T-helper 2 cell treated with Interferon-gamma antibody and Interleukin-4, amounts not matched to agents 5 μg/mL and 100 μg/mL, for 36 hours (primary cell): ENCODE measurements at regions not wholly inside any gene's neighbourhood (a gene's known extent, or its start where the extent isn't known, plus 50 kb on each side); places are given as distances from the start of the nearest gene placed in this dataset.
"Not testable (repeated sequence)": the region's sequence is repeated elsewhere in the genome, so short reads cannot be mapped to it uniquely, and the experiment has no call there.

Experiments
- DNase-seq: peaks from one replicate; pipeline ENCODE4 v3.0.0; 2021; ENCODE audit warnings: low spot score
- H3K27ac Mint-ChIP-seq: one replicate; pipeline ENCODE4 v1.8.0; 2021; ENCODE audit warnings: mild to moderate bottlenecking, mixed read lengths
- H3K27me3 Mint-ChIP-seq: one replicate; pipeline ENCODE4 v1.8.0; 2021; ENCODE audit warnings: low read depth, mixed read lengths
- H3K36me3 Mint-ChIP-seq: one replicate; pipeline ENCODE4 v1.8.0; 2021; ENCODE audit warnings: low read depth, mixed read lengths
- H3K4me1 Mint-ChIP-seq: one replicate; pipeline ENCODE4 v1.8.0; 2021; ENCODE audit warnings: low read depth, mixed read lengths
- H3K4me3 Mint-ChIP-seq: one replicate; pipeline ENCODE4 v1.8.0; 2022; ENCODE audit warnings: mild to moderate bottlenecking, moderate library complexity, mixed read lengths
- H3K9me3 Mint-ChIP-seq: one replicate; pipeline ENCODE4 v1.8.0; 2021; ENCODE audit warnings: mixed read lengths

- not testable (repeated sequence) for H3K9me3 Mint-ChIP-seq, H3K4me3 Mint-ChIP-seq, H3K27me3 Mint-ChIP-seq, DNase-seq, H3K27ac Mint-ChIP-seq, H3K4me1 Mint-ChIP-seq, H3K36me3 Mint-ChIP-seq
Observed at GRCh38 chr5:152102908-152103307, 178.3 kb upstream of the GLRA1 start.

- no peak for DNase-seq
- no peak overlapping the region for H3K4me3 Mint-ChIP-seq
Observed at GRCh38 chr5:152102057-152102456, 177.4 kb upstream of the GLRA1 start.

GRCh38 chr5:152100462-152100861, 175.8 kb upstream of the GLRA1 start:
- Mint-ChIP-seq H3K9me3 (no peaks in the 10 kb centered on the region), H3K4me3 (no peak overlapping the region), H3K4me1 (no peaks in the 10 kb centered on the region), H3K27me3 (no peaks in the 10 kb centered on the region), H3K36me3 (no peaks in the 10 kb centered on the region), H3K27ac (no peak overlapping the region)
- no peak for DNase-seq

More at GRCh38 chr5:152102057-152102456, 177.4 kb upstream of the GLRA1 start:
- no peaks in the 10 kb centered on the region for H3K27me3 Mint-ChIP-seq
- H3K27ac Mint-ChIP-seq: no peak overlapping the region
- no peaks in the 10 kb centered on the region for H3K4me1 Mint-ChIP-seq
- H3K36me3 Mint-ChIP-seq: no peaks in the 10 kb centered on the region
- no peaks in the 10 kb centered on the region for H3K9me3 Mint-ChIP-seq

GRCh38 chr5:152097128-152097527, 172.5 kb upstream of the GLRA1 start:
- Mint-ChIP-seq H3K9me3 (no peaks in the 10 kb centered on the region), H3K36me3 (no peaks in the 10 kb centered on the region), H3K27me3 (no peaks in the 10 kb centered on the region), H3K27ac (no peak overlapping the region), H3K4me1 (no peaks in the 10 kb centered on the region), H3K4me3 (no peak overlapping the region)
- DNase-seq: no peak

- H3K27ac Mint-ChIP-seq: no peak overlapping the region
- no peaks in the 10 kb centered on the region for H3K4me1 Mint-ChIP-seq
- no peaks in the 10 kb centered on the region for H3K9me3 Mint-ChIP-seq
- DNase-seq: no peak
- no peaks in the 10 kb centered on the region for H3K36me3 Mint-ChIP-seq
- H3K4me3 Mint-ChIP-seq: no peak overlapping the region
- no peaks in the 10 kb centered on the region for H3K27me3 Mint-ChIP-seq
Observed at GRCh38 chr5:152094716-152095115, 170.1 kb upstream of the GLRA1 start.

GRCh38 chr5:152094060-152094459, 169.4 kb upstream of the GLRA1 start:
- no peaks in the 10 kb centered on the region for H3K9me3 Mint-ChIP-seq
- H3K27ac Mint-ChIP-seq: no peak overlapping the region

GRCh38 chr5:152092580-152092979, 167.9 kb upstream of the GLRA1 start:
- Mint-ChIP-seq H3K27me3 (no peaks in the 10 kb centered on the region), H3K4me3 (no peak overlapping the region), H3K36me3 (no peaks in the 10 kb centered on the region), H3K27ac (no peak overlapping the region), H3K9me3 (no peaks in the 10 kb centered on the region), H3K4me1 (no peaks in the 10 kb centered on the region)
- DNase-seq: no peak

More at GRCh38 chr5:152094060-152094459, 169.4 kb upstream of the GLRA1 start:
- H3K36me3 Mint-ChIP-seq: no peaks in the 10 kb centered on the region
- no peaks in the 10 kb centered on the region for H3K4me1 Mint-ChIP-seq
- no peak for DNase-seq
- no peaks in the 10 kb centered on the region for H3K27me3 Mint-ChIP-seq
- no peak overlapping the region for H3K4me3 Mint-ChIP-seq

GRCh38 chr5:152089644-152090043, 165.0 kb upstream of the GLRA1 start:
- no peak overlapping the region for H3K4me3 Mint-ChIP-seq
- no peaks in the 10 kb centered on the region for H3K36me3 Mint-ChIP-seq
- no peak for DNase-seq
- no peaks in the 10 kb centered on the region for H3K27me3 Mint-ChIP-seq
- no peaks in the 10 kb centered on the region for H3K4me1 Mint-ChIP-seq
- no peak overlapping the region for H3K27ac Mint-ChIP-seq
- H3K9me3 Mint-ChIP-seq: no peaks in the 10 kb centered on the region

- Mint-ChIP-seq H3K36me3 (no peaks in the 10 kb centered on the region), H3K9me3 (no peaks in the 10 kb centered on the region), H3K4me3 (no peak overlapping the region), H3K27me3 (no peaks in the 10 kb centered on the region), H3K27ac (no peak overlapping the region), H3K4me1 (no peaks in the 10 kb centered on the region)
- no peak for DNase-seq
Observed at GRCh38 chr5:152086668-152087067, 162.0 kb upstream of the GLRA1 start.

GRCh38 chr5:152084476-152084875, 159.8 kb upstream of the GLRA1 start:
- Mint-ChIP-seq H3K27ac (no peak overlapping the region), H3K9me3 (no peaks in the 10 kb centered on the region), H3K4me1 (no peaks in the 10 kb centered on the region), H3K27me3 (no peaks in the 10 kb centered on the region), H3K4me3 (no peak overlapping the region), H3K36me3 (no peaks in the 10 kb centered on the region)
- DNase-seq: no peak

- Mint-ChIP-seq H3K4me3 (no peak overlapping the region), H3K4me1 (no peaks in the 10 kb centered on the region), H3K27me3 (no peaks in the 10 kb centered on the region), H3K9me3 (no peaks in the 10 kb centered on the region), H3K27ac (no peak overlapping the region), H3K36me3 (no peaks in the 10 kb centered on the region)
- DNase-seq: no peak
Observed at GRCh38 chr5:152083231-152083630, 158.6 kb upstream of the GLRA1 start.

GRCh38 chr5:152072091-152072490, 147.4 kb upstream of the GLRA1 start:
- no peak overlapping the region for H3K4me3 Mint-ChIP-seq
- H3K27me3 Mint-ChIP-seq: no peaks in the 10 kb centered on the region
- no peaks in the 10 kb centered on the region for H3K36me3 Mint-ChIP-seq

GRCh38 chr5:152070591-152070990, 145.9 kb upstream of the GLRA1 start:
- no peak overlapping the region for H3K27ac Mint-ChIP-seq
- no peaks in the 10 kb centered on the region for H3K27me3 Mint-ChIP-seq
- no peaks in the 10 kb centered on the region for H3K4me1 Mint-ChIP-seq
- DNase-seq: no peak
- no peaks in the 10 kb centered on the region for H3K9me3 Mint-ChIP-seq
- no peak overlapping the region for H3K4me3 Mint-ChIP-seq
- no peaks in the 10 kb centered on the region for H3K36me3 Mint-ChIP-seq

More at GRCh38 chr5:152072091-152072490, 147.4 kb upstream of the GLRA1 start:
- Mint-ChIP-seq H3K9me3 (no peaks in the 10 kb centered on the region), H3K27ac (no peak overlapping the region), H3K4me1 (no peaks in the 10 kb centered on the region)
- DNase-seq: no peak

- Mint-ChIP-seq H3K36me3 (no peaks in the 10 kb centered on the region), H3K4me3 (no peak overlapping the region), H3K9me3 (no peaks in the 10 kb centered on the region), H3K27ac (no peak overlapping the region), H3K27me3 (no peaks in the 10 kb centered on the region), H3K4me1 (no peaks in the 10 kb centered on the region)
- DNase-seq: no peak
Observed at GRCh38 chr5:152066784-152067183, 142.1 kb upstream of the GLRA1 start.

GRCh38 chr5:152063004-152063403, 138.4 kb upstream of the GLRA1 start:
- no peak for DNase-seq
- Mint-ChIP-seq H3K4me3 (no peak overlapping the region), H3K4me1 (no peaks in the 10 kb centered on the region), H3K27ac (no peak overlapping the region), H3K36me3 (no peaks in the 10 kb centered on the region), H3K27me3 (no peaks in the 10 kb centered on the region), H3K9me3 (no peaks in the 10 kb centered on the region)
